ENCODE measurements at regions not wholly inside any gene's neighbourhood (a gene's known extent, or its start where the extent isn't known, plus 50 kb on each side); places are given as distances from the start of the nearest gene placed in this dataset.
"Not testable (repeated sequence)": the region's sequence is repeated elsewhere in the genome, so short reads cannot be mapped to it uniquely, and the experiment has no call there.

GRCh38 chr2:144998435-144998834 lies 478.5 kb upstream of the ZEB2 start:
- DNase-seq, result no peak

- peak in 1 of 3 donors; percentile 36 for DNase-seq
These were observed 476.4 kb upstream of the ZEB2 start for GRCh38 chr2:144996225-144996795.

- no peak for DNase-seq
These were observed 475.6 kb upstream of the ZEB2 start for GRCh38 chr2:144995482-144995881.

GRCh38 chr2:144990661-144991060 lies 470.7 kb upstream of the ZEB2 start:
- no peak for DNase-seq

GRCh38 chr2:144989579-144990270 lies 469.8 kb upstream of the ZEB2 start:
- DNase-seq, result no peak

- DNase-seq, result no peak
These were observed 468.7 kb upstream of the ZEB2 start for GRCh38 chr2:144988591-144988990.

GRCh38 chr2:144986691-144987090 lies 466.8 kb upstream of the ZEB2 start:
- DNase-seq, result no peak

- no peak for DNase-seq
These were observed 464.1 kb upstream of the ZEB2 start for GRCh38 chr2:144984038-144984437.

- no peak for DNase-seq
These were observed 463.2 kb upstream of the ZEB2 start for GRCh38 chr2:144983107-144983506.

GRCh38 chr2:144982481-144982880 lies 462.6 kb upstream of the ZEB2 start:
- DNase-seq, result no peak

- DNase-seq, result no peak
These were observed 456.0 kb upstream of the ZEB2 start for GRCh38 chr2:144975881-144976280.

GRCh38 chr2:144972676-144973075 lies 452.8 kb upstream of the ZEB2 start:
- no peak for DNase-seq

GRCh38 chr2:144971786-144972335 lies 451.9 kb upstream of the ZEB2 start:
- no peak for DNase-seq

GRCh38 chr2:144970410-144970809 lies 450.5 kb upstream of the ZEB2 start:
- DNase-seq, result not testable (repeated sequence)

GRCh38 chr2:144969564-144969963 lies 449.6 kb upstream of the ZEB2 start:
- DNase-seq, result not testable (repeated sequence)

- DNase-seq, result no peak
These were observed 448.0 kb upstream of the ZEB2 start for GRCh38 chr2:144967961-144968360.

GRCh38 chr2:144965172-144965571 lies 445.3 kb upstream of the ZEB2 start:
- no peak for DNase-seq

GRCh38 chr2:144963031-144963430 lies 443.1 kb upstream of the ZEB2 start:
- no peak for DNase-seq

- DNase-seq, result no peak
These were observed 439.5 kb upstream of the ZEB2 start for GRCh38 chr2:144959416-144959815.

- DNase-seq, result peak in 1 of 3 donors; percentile 78
These were observed 431.1 kb upstream of the ZEB2 start for GRCh38 chr2:144950899-144951560.

GRCh38 chr2:144948205-144948855 lies 428.4 kb upstream of the ZEB2 start:
- DNase-seq, result no peak

- DNase-seq, result no peak
These were observed 427.8 kb upstream of the ZEB2 start for GRCh38 chr2:144947709-144948037.

GRCh38 chr2:144946263-144946662 lies 426.3 kb upstream of the ZEB2 start:
- DNase-seq, result no peak
